ENCODE measurements at regions not wholly inside any gene's neighbourhood (a gene's known extent, or its start where the extent isn't known, plus 50 kb on each side); places are given as distances from the start of the nearest gene placed in this dataset.

- no peaks in the 10 kb centered on the region for H3K27me3 ChIP-seq (replicated peaks; ENCODE audit: control insufficient read depth, insufficient read depth, low read length)
- H3K9me3 ChIP-seq (ENCODE audit: control insufficient read depth, low read length): peaks cover 7% of the 10 kb centered on the region
- no peaks in the 10 kb centered on the region for H3K4me1 ChIP-seq (ENCODE audit: control insufficient read depth, insufficient read depth, low read length)
- no peaks in the 10 kb centered on the region for H3K36me3 ChIP-seq (ENCODE audit: control insufficient read depth, insufficient read depth, low read length, severe bottlenecking)
- no peak overlapping the region for H3K9ac ChIP-seq (ENCODE audit: low read length)
- no peak for DNase-seq (ENCODE audit: low read depth)
- H3K4me3 ChIP-seq (ENCODE audit: low read length): no peak overlapping the region
Observed at GRCh38 chr4:23707652-23708026, 182.2 kb downstream of the PPARGC1A start.

DNA sequence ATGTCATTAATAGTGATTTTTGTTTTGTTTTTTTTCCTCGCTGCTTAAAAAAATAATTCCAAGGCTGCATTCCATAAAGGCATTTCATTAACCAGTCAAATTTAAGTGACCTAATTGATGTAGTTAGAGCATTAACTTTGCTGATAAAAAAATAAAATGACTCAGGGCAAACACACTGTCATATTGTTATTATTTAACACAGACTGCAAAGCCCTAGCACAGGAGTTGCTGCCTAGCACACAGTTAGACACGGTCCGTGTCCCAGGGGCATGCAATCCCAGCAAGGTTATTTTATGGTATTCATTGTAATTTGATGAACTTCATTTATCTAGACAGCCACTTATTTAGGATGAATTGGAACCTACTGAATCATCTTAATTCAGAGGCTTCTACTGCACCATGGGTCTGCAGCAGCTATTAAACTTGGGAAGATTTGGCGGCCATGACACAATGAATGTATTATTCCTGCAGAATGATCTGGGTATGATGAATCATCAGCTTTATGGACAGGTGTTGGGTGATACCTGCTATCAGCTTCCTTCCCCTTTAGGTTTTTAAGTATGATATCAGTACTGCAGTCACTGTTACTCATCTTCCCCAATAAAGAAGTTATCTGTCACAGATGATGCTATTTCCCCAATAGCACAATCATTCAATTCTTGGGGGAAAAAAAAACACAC, 182.7 kb downstream of the PPARGC1A start:
- Histone ChIP-seq H3K9me3 (ENCODE audit: control insufficient read depth, low read length) (peaks cover 7% of the 10 kb centered on the region), H3K9ac (ENCODE audit: low read length) (no peak overlapping the region)
- DNase-seq (ENCODE audit: low read depth): no peak

GRCh38 chr4:23700197-23700596, 189.7 kb downstream of the PPARGC1A start:
- Histone ChIP-seq H3K36me3 (ENCODE audit: control insufficient read depth, insufficient read depth, low read length, severe bottlenecking) (no peaks in the 10 kb centered on the region), H3K27me3 (replicated peaks; ENCODE audit: control insufficient read depth, insufficient read depth, low read length) (no peaks in the 10 kb centered on the region), H3K9ac (ENCODE audit: low read length) (no peak overlapping the region), H3K4me3 (ENCODE audit: low read length) (no peak overlapping the region), H3K9me3 (ENCODE audit: control insufficient read depth, low read length) (peaks cover 7% of the 10 kb centered on the region), H3K4me1 (ENCODE audit: control insufficient read depth, insufficient read depth, low read length) (no peaks in the 10 kb centered on the region)
- DNase-seq (ENCODE audit: low read depth): no peak

More for the DNA sequence above, 182.7 kb downstream of the PPARGC1A start:
- H3K36me3 ChIP-seq (ENCODE audit: control insufficient read depth, insufficient read depth, low read length, severe bottlenecking): no peaks in the 10 kb centered on the region
- no peaks in the 10 kb centered on the region for H3K27me3 ChIP-seq (replicated peaks; ENCODE audit: control insufficient read depth, insufficient read depth, low read length)
- H3K4me3 ChIP-seq (ENCODE audit: low read length): no peak overlapping the region
- no peaks in the 10 kb centered on the region for H3K4me1 ChIP-seq (ENCODE audit: control insufficient read depth, insufficient read depth, low read length)

GRCh38 chr4:23697722-23698121, 192.1 kb downstream of the PPARGC1A start:
- Histone ChIP-seq H3K36me3 (ENCODE audit: control insufficient read depth, insufficient read depth, low read length, severe bottlenecking) (no peaks in the 10 kb centered on the region), H3K9me3 (ENCODE audit: control insufficient read depth, low read length) (peaks cover under 1% of the 10 kb centered on the region), H3K27me3 (replicated peaks; ENCODE audit: control insufficient read depth, insufficient read depth, low read length) (no peaks in the 10 kb centered on the region), H3K4me1 (ENCODE audit: control insufficient read depth, insufficient read depth, low read length) (no peaks in the 10 kb centered on the region), H3K9ac (ENCODE audit: low read length) (no peak overlapping the region), H3K4me3 (ENCODE audit: low read length) (no peak overlapping the region)
- DNase-seq (ENCODE audit: low read depth): no peak

GRCh38 chr4:23697001-23697528, 192.8 kb downstream of the PPARGC1A start:
- Histone ChIP-seq H3K4me1 (ENCODE audit: control insufficient read depth, insufficient read depth, low read length) (no peaks in the 10 kb centered on the region), H3K36me3 (ENCODE audit: control insufficient read depth, insufficient read depth, low read length, severe bottlenecking) (no peaks in the 10 kb centered on the region), H3K9me3 (ENCODE audit: control insufficient read depth, low read length) (no peaks in the 10 kb centered on the region), H3K27me3 (replicated peaks; ENCODE audit: control insufficient read depth, insufficient read depth, low read length) (no peaks in the 10 kb centered on the region), H3K4me3 (ENCODE audit: low read length) (no peak overlapping the region), H3K9ac (ENCODE audit: low read length) (no peak overlapping the region)
- no peak for DNase-seq (ENCODE audit: low read depth)

DNA sequence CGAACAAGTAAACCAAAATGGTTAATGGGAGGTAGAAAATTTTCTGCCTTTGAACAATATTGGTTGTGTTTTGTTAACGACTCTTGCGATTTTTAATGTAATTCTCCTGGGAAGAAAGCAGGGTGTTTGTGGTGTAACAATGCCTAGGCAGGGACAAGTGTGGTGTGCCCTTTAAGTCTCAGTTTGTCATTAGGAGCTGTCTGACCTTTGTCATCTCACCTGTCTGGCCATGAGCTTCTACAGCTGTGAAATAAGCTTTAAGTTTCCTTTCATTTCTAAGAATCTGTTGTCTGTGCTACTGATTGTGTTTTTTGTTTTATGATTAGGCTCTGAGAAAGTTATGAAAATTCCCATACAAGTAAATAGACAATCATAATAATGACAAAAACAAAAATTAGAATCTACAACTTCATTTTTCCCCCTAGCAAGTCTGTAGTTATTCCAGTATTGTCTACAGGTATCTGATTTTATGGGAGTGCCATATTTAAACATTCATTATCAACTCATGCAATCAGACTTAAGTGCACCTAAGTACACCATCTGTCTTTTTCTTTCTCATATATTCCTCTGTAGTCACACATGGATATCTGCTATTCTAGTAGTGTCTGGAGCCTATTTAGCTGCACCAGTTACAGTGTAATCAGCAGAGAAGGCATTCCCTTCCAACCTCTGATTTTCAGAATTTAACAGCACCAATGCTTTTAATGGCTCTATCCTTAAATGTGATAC, 203.5 kb downstream of the PPARGC1A start:
- no peak for DNase-seq (ENCODE audit: low read depth)
- no peak overlapping the region for H3K4me3 ChIP-seq (ENCODE audit: low read length)
- H3K27me3 ChIP-seq (replicated peaks; ENCODE audit: control insufficient read depth, insufficient read depth, low read length): no peaks in the 10 kb centered on the region
- H3K36me3 ChIP-seq (ENCODE audit: control insufficient read depth, insufficient read depth, low read length, severe bottlenecking): no peaks in the 10 kb centered on the region
- no peaks in the 10 kb centered on the region for H3K9me3 ChIP-seq (ENCODE audit: control insufficient read depth, low read length)
- no peak overlapping the region for H3K9ac ChIP-seq (ENCODE audit: low read length)
- H3K4me1 ChIP-seq (ENCODE audit: control insufficient read depth, insufficient read depth, low read length): no peaks in the 10 kb centered on the region

GRCh38 chr4:23685471-23685870, 204.4 kb downstream of the PPARGC1A start:
- no peak for DNase-seq (ENCODE audit: low read depth)
- H3K36me3 ChIP-seq (ENCODE audit: control insufficient read depth, insufficient read depth, low read length, severe bottlenecking): no peaks in the 10 kb centered on the region
- no peak overlapping the region for H3K4me3 ChIP-seq (ENCODE audit: low read length)
- H3K4me1 ChIP-seq (ENCODE audit: control insufficient read depth, insufficient read depth, low read length): no peaks in the 10 kb centered on the region
- H3K9me3 ChIP-seq (ENCODE audit: control insufficient read depth, low read length): no peaks in the 10 kb centered on the region
- H3K27me3 ChIP-seq (replicated peaks; ENCODE audit: control insufficient read depth, insufficient read depth, low read length): no peaks in the 10 kb centered on the region
- no peak overlapping the region for H3K9ac ChIP-seq (ENCODE audit: low read length)

DNA sequence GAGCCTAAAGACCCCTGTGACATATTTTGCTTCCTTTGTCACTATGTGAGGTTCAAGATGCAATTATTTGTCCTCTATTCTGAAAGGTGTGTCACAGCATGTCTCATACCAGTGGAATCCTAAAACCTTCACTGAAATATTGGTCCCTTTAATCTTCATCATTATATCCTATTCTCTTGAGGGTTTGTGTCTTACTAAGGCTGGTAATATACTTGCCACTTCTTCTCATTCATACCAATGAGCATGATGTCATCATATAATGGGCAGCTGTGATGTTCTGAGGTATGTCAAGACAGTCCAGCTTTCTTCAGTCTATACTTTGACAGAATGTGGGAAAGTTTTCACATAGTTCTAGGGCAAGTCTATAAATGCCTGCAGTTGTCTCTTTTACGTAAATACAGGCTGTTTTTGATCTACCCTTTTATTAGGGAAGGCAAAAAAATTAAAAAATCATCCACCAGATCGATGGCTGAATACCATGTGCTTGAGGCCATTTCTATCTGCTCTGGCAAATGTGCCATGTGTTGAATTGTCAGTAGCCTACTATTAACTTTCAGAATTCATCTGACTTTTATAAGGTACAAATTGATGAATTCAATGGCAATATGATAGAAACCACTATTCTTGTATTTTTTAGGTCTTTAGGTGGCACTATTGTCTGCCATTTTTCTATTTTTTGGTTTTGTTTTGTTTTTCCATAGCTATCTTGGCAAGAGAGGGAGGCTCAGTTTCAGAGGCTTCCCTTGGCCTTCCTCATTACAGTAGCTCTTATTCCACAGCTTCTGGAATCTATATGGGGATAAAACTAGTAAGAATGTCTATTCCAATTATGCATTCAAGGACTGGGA, 209.0 kb downstream of the PPARGC1A start:
- no peaks in the 10 kb centered on the region for H3K27me3 ChIP-seq (replicated peaks; ENCODE audit: control insufficient read depth, insufficient read depth, low read length)
- H3K9ac ChIP-seq (ENCODE audit: low read length): no peak overlapping the region
- H3K36me3 ChIP-seq (ENCODE audit: control insufficient read depth, insufficient read depth, low read length, severe bottlenecking): no peaks in the 10 kb centered on the region
- H3K4me3 ChIP-seq (ENCODE audit: low read length): no peak overlapping the region
- H3K4me1 ChIP-seq (ENCODE audit: control insufficient read depth, insufficient read depth, low read length): no peaks in the 10 kb centered on the region
- DNase-seq (ENCODE audit: low read depth): peak; percentile 3
- no peaks in the 10 kb centered on the region for H3K9me3 ChIP-seq (ENCODE audit: control insufficient read depth, low read length)

DNA sequence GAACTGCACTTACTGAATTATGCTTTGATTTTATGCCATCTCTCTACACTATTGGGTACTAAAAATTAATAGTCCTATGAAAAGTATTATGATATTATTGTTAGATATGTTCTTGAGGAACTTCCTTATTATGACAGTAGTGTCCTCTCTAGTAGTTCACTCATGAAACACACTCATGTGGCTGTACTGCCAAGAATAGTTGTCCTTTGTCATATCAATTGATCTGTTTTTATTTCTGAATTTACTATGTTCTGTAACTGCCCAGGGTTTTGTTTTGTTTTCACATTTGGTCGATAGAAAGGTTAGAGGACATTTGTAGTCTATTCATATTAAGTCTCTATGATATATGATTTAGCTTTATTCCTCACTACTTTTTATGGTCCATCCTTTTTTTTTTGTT, 215.2 kb downstream of the PPARGC1A start:
- no peaks in the 10 kb centered on the region for H3K4me1 ChIP-seq (ENCODE audit: control insufficient read depth, insufficient read depth, low read length)
- no peaks in the 10 kb centered on the region for H3K27me3 ChIP-seq (replicated peaks; ENCODE audit: control insufficient read depth, insufficient read depth, low read length)
- DNase-seq (ENCODE audit: low read depth): no peak
- no peak overlapping the region for H3K9ac ChIP-seq (ENCODE audit: low read length)
- no peaks in the 10 kb centered on the region for H3K9me3 ChIP-seq (ENCODE audit: control insufficient read depth, low read length)
- no peak overlapping the region for H3K4me3 ChIP-seq (ENCODE audit: low read length)
- H3K36me3 ChIP-seq (ENCODE audit: control insufficient read depth, insufficient read depth, low read length, severe bottlenecking): no peaks in the 10 kb centered on the region

GRCh38 chr4:23667659-23668058, 222.2 kb downstream of the PPARGC1A start:
- no peaks in the 10 kb centered on the region for H3K9me3 ChIP-seq (ENCODE audit: control insufficient read depth, low read length)
- no peak for DNase-seq (ENCODE audit: low read depth)
- no peak overlapping the region for H3K4me3 ChIP-seq (ENCODE audit: low read length)
- no peaks in the 10 kb centered on the region for H3K4me1 ChIP-seq (ENCODE audit: control insufficient read depth, insufficient read depth, low read length)
- no peaks in the 10 kb centered on the region for H3K36me3 ChIP-seq (ENCODE audit: control insufficient read depth, insufficient read depth, low read length, severe bottlenecking)
- no peaks in the 10 kb centered on the region for H3K27me3 ChIP-seq (replicated peaks; ENCODE audit: control insufficient read depth, insufficient read depth, low read length)
- H3K9ac ChIP-seq (ENCODE audit: low read length): no peak overlapping the region

- peaks cover 3% of the 10 kb centered on the region for H3K9me3 ChIP-seq (ENCODE audit: control insufficient read depth, low read length)
- DNase-seq (ENCODE audit: low read depth): no peak
- H3K4me3 ChIP-seq (ENCODE audit: low read length): no peak overlapping the region
- H3K27me3 ChIP-seq (replicated peaks; ENCODE audit: control insufficient read depth, insufficient read depth, low read length): no peaks in the 10 kb centered on the region
- H3K9ac ChIP-seq (ENCODE audit: low read length): no peak overlapping the region
- no peaks in the 10 kb centered on the region for H3K4me1 ChIP-seq (ENCODE audit: control insufficient read depth, insufficient read depth, low read length)
- H3K36me3 ChIP-seq (ENCODE audit: control insufficient read depth, insufficient read depth, low read length, severe bottlenecking): no peaks in the 10 kb centered on the region
Observed at GRCh38 chr4:23660865-23661264, 229.0 kb downstream of the PPARGC1A start.
